Endothelial cell of umbilical vein (primary cell): ENCODE measurements at regions not wholly inside any gene's neighbourhood (a gene's known extent, or its start where the extent isn't known, plus 50 kb on each side); places are given as distances from the start of the nearest gene placed in this dataset.

Experiments used
- BruUV-seq: library from RNA; stranded (reverse); fragments of 400-500 nt; replicated peaks from 2 replicates; lab custom pipeline; 2021; lab: Mats Ljungman, UMichigan
- CTCF ChIA-PET: fragments of 300-600, 350-600 bp; sonication (Branson Sonifier 250); formaldehyde crosslinking; loops from one replicate; lab custom pipeline; 2021; ENCODE audit warnings: antibody characterized with exemption, inconsistent platforms; lab: Charles Lee
- POLR2A ChIA-PET: fragments of 300-600, 350-600 bp; sonication (Branson Sonifier 250); formaldehyde crosslinking; loops from one replicate; lab custom pipeline; 2021; ENCODE audit warnings: antibody characterized with exemption, inconsistent platforms; lab: Charles Lee
- DNase-seq: peaks from one replicate; pipeline ENCODE4 v3.0.0-alpha.2; 2011; ENCODE audit warnings: low read depth, low spot score
- FAIRE-seq: peaks from 2 replicates; lab custom pipeline; 2011; peaks lifted over from hg19 to GRCh38; lab: Jason Lieb, UNC
- H2AFZ ChIP-seq: 2 replicates; pipeline ENCODE4 v1.6.0; 2012; ENCODE audit warnings: low read depth, low read length, control low read depth, inconsistent platforms
- H3K27ac ChIP-seq: 2 replicates; pipeline ENCODE4 v1.5.1; 2011; ENCODE audit warnings: low read depth, mild to moderate bottlenecking, control low read depth, low read length, moderate library complexity; ENCODE audit not compliant: insufficient read depth
- H3K27me3 ChIP-seq, 2 experiments: 2 replicates each; pipeline versions ENCODE4 v1.6.0 to v1.6.1; 2011; ENCODE audit warnings: low read length in 2 of 2, mixed read lengths in 1 of 2; ENCODE audit not compliant: control insufficient read depth in 2 of 2, insufficient read depth in 2 of 2
- H3K36me3 ChIP-seq, 2 experiments: 2 replicates in 1 of 2; 3 replicates in 1 of 2; pipeline ENCODE4 v1.5.1; 2011; ENCODE audit warnings: low read length in 2 of 2, mild to moderate bottlenecking in 1 of 2, moderate library complexity in 1 of 2; ENCODE audit not compliant: control insufficient read depth in 2 of 2, insufficient read depth in 2 of 2; ENCODE audit errors: extremely low read depth in 1 of 2
- H3K4me1 ChIP-seq: 3 replicates; pipeline ENCODE4 v1.5.1; 2011; ENCODE audit warnings: mild to moderate bottlenecking, low read length; ENCODE audit not compliant: control insufficient read depth, insufficient read depth; ENCODE audit errors: extremely low read depth
- H3K4me2 ChIP-seq: 2 replicates; pipeline ENCODE4 v1.6.1; 2011; ENCODE audit warnings: low read length, control low read depth, mixed read lengths; ENCODE audit not compliant: insufficient read depth
- H3K4me3 ChIP-seq, 3 experiments: fragments of 200-600 bp in 1 of 3; sonication (generic), shearing (Covaris generic) in 1 of 3; replicated peaks in 1 of 3; 2 replicates each; pipeline ENCODE4 v1.5.1; 2011 to 2016; ENCODE audit warnings: control low read depth in 3 of 3, low read length in 3 of 3, mild to moderate bottlenecking in 2 of 3, inconsistent platforms in 1 of 3, low read depth in 1 of 3, moderate library complexity in 1 of 3; ENCODE audit not compliant: insufficient read depth in 1 of 3
- H3K79me2 ChIP-seq: 2 replicates; pipeline ENCODE4 v1.6.0; 2012; ENCODE audit warnings: low read length, inconsistent platforms; ENCODE audit not compliant: control insufficient read depth, insufficient read depth
- H3K9ac ChIP-seq: replicated peaks from 2 replicates; pipeline ENCODE3; 2011; ENCODE audit warnings: low read length, control low read depth; ENCODE audit not compliant: insufficient read depth; ENCODE audit errors: extremely low read depth
- H3K9me1 ChIP-seq: replicated peaks from 3 replicates; pipeline ENCODE4 v1.6.0; 2011; ENCODE audit warnings: mild to moderate bottlenecking, low read length; ENCODE audit not compliant: control insufficient read depth, insufficient read depth; ENCODE audit errors: extremely low read depth
- H3K9me3 ChIP-seq: replicated peaks from 2 replicates; pipeline ENCODE4 v1.5.1; 2012; ENCODE audit warnings: low read length, inconsistent platforms; ENCODE audit not compliant: control insufficient read depth, insufficient read depth
- H4K20me1 ChIP-seq: replicated peaks from 2 replicates; pipeline ENCODE3; 2011; ENCODE audit warnings: mild to moderate bottlenecking, low read length; ENCODE audit not compliant: control insufficient read depth, insufficient read depth; ENCODE audit errors: extremely low read depth
- CTCF ChIP-seq, 2 donors: IDR thresholded peaks; 1 replicate in 1 of 2; 2 replicates in 1 of 2; pipeline ENCODE4 v1.5.1; 2011; ENCODE audit warnings: low read length in 2 of 2, mild to moderate bottlenecking in 2 of 2, moderate library complexity in 2 of 2, control low read depth in 1 of 2, inconsistent platforms in 1 of 2, low read depth in 1 of 2; ENCODE audit not compliant: insufficient read depth in 1 of 2; ENCODE audit errors: extremely low read depth in 1 of 2
- FOS ChIP-seq: IDR thresholded peaks from 2 replicates; pipeline ENCODE4 v1.6.1; 2011; ENCODE audit warnings: mild to moderate bottlenecking, low read length, moderate library complexity, borderline replicate concordance; ENCODE audit not compliant: insufficient read depth
- GATA2 ChIP-seq: IDR thresholded peaks from 2 replicates; pipeline ENCODE4 v1.7.0; 2011; ENCODE audit warnings: low read depth, mild to moderate bottlenecking, moderate library complexity, mixed read lengths, low read length; ENCODE audit not compliant: insufficient read length, insufficient read depth
- JUN ChIP-seq: IDR thresholded peaks from 2 replicates; pipeline ENCODE4 v1.6.1; 2011; ENCODE audit warnings: borderline replicate concordance, low read depth; ENCODE audit not compliant: insufficient read length, insufficient read depth
- MYC ChIP-seq: IDR thresholded peaks from one replicate; pipeline ENCODE4 v1.6.1; 2011; ENCODE audit warnings: mild to moderate bottlenecking, low read depth, low read length
- POLR2AphosphoS5 ChIP-seq: IDR thresholded peaks from 2 replicates; pipeline ENCODE4 v1.6.1; 2012; ENCODE audit warnings: low read depth, mild to moderate bottlenecking, control low read depth, low read length, moderate library complexity; ENCODE audit not compliant: insufficient read depth
- dilution Hi-C: fragments of 300-500 bp; cut with MboI; formaldehyde crosslinking; loops from one replicate; pipeline ENCODE4 v1.15.0; 2019; ENCODE audit warnings: low sequenced_read_pairs; ENCODE audit not compliant: extremely low pct_ligation_motif_present
- intact Hi-C: fragments of 100-400 bp; cut with micrococcal nuclease; formaldehyde crosslinking; loops from one replicate; pipeline ENCODE4 v1.10.0; 2022
- TF ChIP-seq, protein P1 (sequence below): IDR thresholded peaks from 2 replicates; pipeline ENCODE4 v1.6.1; 2011; ENCODE audit not compliant: insufficient read depth, insufficient read length

- H3K4me3 ChIP-seq = no peak overlapping the region
- FAIRE-seq = no peak
- H2AFZ ChIP-seq = no peak overlapping the region
- no peak for DNase-seq
- no peak overlapping the region for H3K4me2 ChIP-seq
- no peak overlapping the region for H3K9ac ChIP-seq
- dilution Hi-C loops (no loop called here), intact Hi-C loops (no loop called here)
- POLR2A ChIA-PET = no interaction called here
- H3K36me3 ChIP-seq = no peaks in the 10 kb centered on the region
- H3K27me3 ChIP-seq = no peaks in the 10 kb centered on the region
- no peaks in the 10 kb centered on the region for H3K9me1 ChIP-seq
- CTCF ChIA-PET = interaction anchor here (1.3 kb wide), 1 partner anchor 12 kb away, joined by 3 read pairs; no protein-coding TSS in a partner anchor
- H3K27ac ChIP-seq = no peak overlapping the region
- no peaks in the 10 kb centered on the region for H3K79me2 ChIP-seq
- no peaks in the 10 kb centered on the region for H3K4me1 ChIP-seq
- no TSS peak for BruUV-seq
- TF ChIP-seq GATA2 (no peak), JUN (no peak), FOS (no peak), POLR2AphosphoS5 (no peak), MYC (no peak), CTCF (IDR thresholded peaks at IDR 0.05; ENCODE audit: extremely low read depth in 1 of 2, insufficient read depth in 1 of 2, low read depth in 1 of 2, low read length in 2 of 2) (no peak)
- TF ChIP-seq, protein P1, sequence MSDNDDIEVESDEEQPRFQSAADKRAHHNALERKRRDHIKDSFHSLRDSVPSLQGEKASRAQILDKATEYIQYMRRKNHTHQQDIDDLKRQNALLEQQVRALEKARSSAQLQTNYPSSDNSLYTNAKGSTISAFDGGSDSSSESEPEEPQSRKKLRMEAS = no peak
- no peaks in the 10 kb centered on the region for H3K9me3 ChIP-seq
- no peaks in the 10 kb centered on the region for H4K20me1 ChIP-seq
These were observed 86.8 kb downstream of the ZNF622 start for GRCh38 chr5:16378762-16379161.
